ENCODE measurements at regions not wholly inside any gene's neighbourhood (a gene's known extent, or its start where the extent isn't known, plus 50 kb on each side); places are given as distances from the start of the nearest gene placed in this dataset.

DNA sequence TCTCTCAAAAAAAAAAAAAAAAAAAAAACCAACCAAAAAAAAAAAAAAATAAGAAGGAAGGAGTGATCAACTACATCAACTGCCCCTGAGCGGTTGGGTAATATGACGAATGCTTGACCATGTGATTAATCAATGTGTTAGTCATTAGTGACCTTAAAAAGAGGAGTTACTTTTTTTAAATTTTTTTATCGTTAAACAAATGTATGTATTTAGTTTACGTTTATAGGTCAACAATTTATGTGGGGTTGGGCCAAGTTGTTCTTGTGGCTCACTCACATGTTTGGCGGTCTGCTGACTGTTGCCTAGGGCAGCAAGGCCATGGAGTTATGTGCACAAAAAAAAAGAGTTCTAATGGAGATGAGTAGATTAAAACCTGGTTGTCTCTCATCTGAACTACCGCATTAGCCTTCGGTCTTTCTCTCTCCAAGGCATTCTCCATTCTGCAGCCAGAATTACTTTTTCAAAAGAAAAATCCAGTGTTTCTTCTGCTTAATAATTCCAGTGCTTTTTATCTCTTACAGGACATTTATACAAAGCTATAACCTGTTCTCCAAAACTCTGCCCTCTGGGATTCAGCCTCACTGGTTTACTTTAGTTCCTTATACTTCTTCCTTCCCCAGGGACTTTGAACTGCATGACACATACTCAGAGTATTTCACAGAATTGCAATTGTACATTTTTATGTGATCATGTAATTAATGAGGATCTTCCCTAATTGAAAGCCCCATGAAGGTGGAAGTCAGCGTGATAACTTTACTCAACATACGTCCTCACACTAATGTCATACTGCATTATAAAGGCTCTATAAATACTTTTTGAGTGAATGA lies 505.5 kb downstream of the ANKRD50 start:
- Mint-ChIP-seq H3K36me3 (ENCODE audit: insufficient read depth in 2 of 2) (no peaks in the 10 kb centered on the region), H3K27me3 (ENCODE audit: low read depth) (no peaks in the 10 kb centered on the region), H3K9me3 (peaks cover 0 to 2% of the 10 kb centered on the region in 2 donors), H3K27ac (no peak overlapping the region), H3K4me1 (ENCODE audit: low read depth) (no peaks in the 10 kb centered on the region), H3K4me3 (no peak overlapping the region)
- ATAC-seq (replicated peaks in 1 of 2) = no peak
- DNase-seq = no peak

DNA sequence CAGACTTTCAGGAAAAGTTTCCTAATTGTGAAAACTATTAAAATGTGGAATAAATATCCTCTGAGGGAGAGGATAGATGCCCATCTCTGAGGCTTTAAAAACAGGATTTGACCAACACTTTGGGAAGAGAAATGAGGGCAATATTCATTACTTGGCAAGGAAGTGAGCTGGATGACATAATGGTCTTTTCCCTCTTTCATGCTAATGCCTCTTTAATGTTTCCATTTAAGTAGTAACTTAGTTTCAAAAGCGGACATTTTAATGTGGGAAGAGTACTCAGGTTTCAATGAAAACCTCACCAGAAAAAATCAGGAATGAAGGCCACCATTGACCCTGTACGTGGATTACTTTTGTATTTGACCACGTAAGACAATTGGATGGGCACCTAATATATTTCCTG lies 503.3 kb downstream of the ANKRD50 start:
- Mint-ChIP-seq H3K4me1 (ENCODE audit: low read depth) (no peaks in the 10 kb centered on the region), H3K36me3 (ENCODE audit: insufficient read depth in 2 of 2) (no peaks in the 10 kb centered on the region), H3K27ac (no peak overlapping the region), H3K4me3 (no peak overlapping the region), H3K27me3 (ENCODE audit: low read depth) (no peaks in the 10 kb centered on the region), H3K9me3 (peaks cover 0 to 2% of the 10 kb centered on the region in 2 donors)
- DNase-seq = no peak
- no peak for ATAC-seq (replicated peaks in 1 of 2)

- Mint-ChIP-seq H3K9me3 (peaks cover 0 to 2% of the 10 kb centered on the region in 2 donors), H3K36me3 (ENCODE audit: insufficient read depth in 2 of 2) (no peaks in the 10 kb centered on the region), H3K27me3 (ENCODE audit: low read depth) (no peaks in the 10 kb centered on the region), H3K4me3 (no peak overlapping the region), H3K27ac (no peak overlapping the region), H3K4me1 (ENCODE audit: low read depth) (no peaks in the 10 kb centered on the region)
- DNase-seq (no peak), ATAC-seq (replicated peaks in 1 of 2) (no peak)
Observed at GRCh38 chr4:124209626-124210025, 502.9 kb downstream of the ANKRD50 start.

GRCh38 chr4:124210746-124211145 lies 501.8 kb downstream of the ANKRD50 start:
- H3K36me3 Mint-ChIP-seq (ENCODE audit: insufficient read depth in 2 of 2) = no peaks in the 10 kb centered on the region
- H3K27ac Mint-ChIP-seq = no peak overlapping the region
- H3K9me3 Mint-ChIP-seq = peaks cover 0 to 5% of the 10 kb centered on the region in 2 donors
- no peak for DNase-seq
- no peaks in the 10 kb centered on the region for H3K4me1 Mint-ChIP-seq (ENCODE audit: low read depth)
- H3K4me3 Mint-ChIP-seq = no peak overlapping the region
- ATAC-seq (replicated peaks in 1 of 2) = no peak
- H3K27me3 Mint-ChIP-seq (ENCODE audit: low read depth) = no peaks in the 10 kb centered on the region

- H3K27ac Mint-ChIP-seq = no peak overlapping the region
- DNase-seq (no peak), ATAC-seq (replicated peaks in 1 of 2) (no peak)
- H3K9me3 Mint-ChIP-seq = peaks cover 0 to 3% of the 10 kb centered on the region in 2 donors
- no peaks in the 10 kb centered on the region for H3K27me3 Mint-ChIP-seq (ENCODE audit: low read depth)
- H3K4me1 Mint-ChIP-seq (ENCODE audit: low read depth) = no peaks in the 10 kb centered on the region
- no peaks in the 10 kb centered on the region for H3K36me3 Mint-ChIP-seq (ENCODE audit: insufficient read depth in 2 of 2)
- no peak overlapping the region for H3K4me3 Mint-ChIP-seq
Observed at GRCh38 chr4:124212815-124213630, 499.5 kb downstream of the ANKRD50 start.

DNA sequence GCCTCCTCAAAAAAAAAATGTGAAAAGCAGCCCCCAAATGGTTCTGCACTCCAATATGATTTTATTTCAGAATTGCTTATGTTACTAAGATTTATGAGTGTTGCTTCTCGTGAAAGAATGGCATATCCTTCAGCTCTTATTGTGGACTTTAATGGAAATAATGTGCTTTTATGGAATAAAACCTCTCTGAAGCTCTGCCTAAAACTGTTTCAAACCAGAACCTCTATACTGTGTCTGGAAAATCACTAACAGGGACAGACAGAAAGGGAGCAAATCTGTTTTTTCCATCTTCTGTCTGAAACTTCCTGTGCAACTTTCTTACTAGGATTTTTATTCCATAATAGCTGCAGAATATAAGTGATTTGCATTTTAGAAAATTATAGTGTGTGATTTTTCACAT lies 493.1 kb downstream of the ANKRD50 start:
- Mint-ChIP-seq H3K4me3 (no peak overlapping the region), H3K9me3 (peaks cover 0 to 3% of the 10 kb centered on the region in 2 donors), H3K4me1 (ENCODE audit: low read depth) (no peaks in the 10 kb centered on the region), H3K36me3 (ENCODE audit: insufficient read depth in 2 of 2) (no peaks in the 10 kb centered on the region), H3K27me3 (ENCODE audit: low read depth) (no peaks in the 10 kb centered on the region), H3K27ac (no peak overlapping the region)
- DNase-seq (no peak), ATAC-seq (replicated peaks in 1 of 2) (no peak)

DNA sequence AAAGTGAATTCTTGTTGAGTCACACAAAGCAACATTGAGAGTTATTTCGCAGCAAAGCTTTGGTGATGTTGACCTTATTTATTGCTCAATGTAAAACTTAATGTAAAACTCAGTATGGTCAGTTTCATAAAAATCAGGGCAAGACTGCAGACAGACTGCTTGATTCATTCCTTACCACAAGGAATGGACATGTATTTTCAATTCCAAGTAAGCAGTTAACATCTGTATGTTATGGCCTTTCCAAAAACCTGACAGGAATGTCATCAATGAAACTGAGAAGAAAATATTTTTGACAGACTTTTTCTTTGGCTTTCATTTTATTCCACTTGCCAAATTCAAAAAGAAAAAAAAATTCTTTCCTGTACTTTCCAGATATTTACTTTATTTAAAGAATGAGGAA lies 488.3 kb downstream of the ANKRD50 start:
- Mint-ChIP-seq H3K4me1 (ENCODE audit: low read depth) (no peaks in the 10 kb centered on the region), H3K27me3 (ENCODE audit: low read depth) (no peaks in the 10 kb centered on the region)
- no peak for ATAC-seq (replicated peaks in 1 of 2)

GRCh38 chr4:124227981-124228380 lies 484.6 kb downstream of the ANKRD50 start:
- Mint-ChIP-seq H3K27me3 (ENCODE audit: low read depth) (no peaks in the 10 kb centered on the region), H3K9me3 (peaks cover 0 to 2% of the 10 kb centered on the region in 2 donors), H3K4me1 (ENCODE audit: low read depth) (no peaks in the 10 kb centered on the region), H3K36me3 (ENCODE audit: insufficient read depth in 2 of 2) (no peaks in the 10 kb centered on the region), H3K27ac (no peak overlapping the region), H3K4me3 (no peak overlapping the region)
- DNase-seq (no peak), ATAC-seq (replicated peaks in 1 of 2) (no peak)

More for the DNA sequence above, 488.3 kb downstream of the ANKRD50 start:
- Mint-ChIP-seq H3K9me3 (peaks cover 0 to under 1% of the 10 kb centered on the region in 2 donors), H3K4me3 (no peak overlapping the region), H3K36me3 (ENCODE audit: insufficient read depth in 2 of 2) (no peaks in the 10 kb centered on the region), H3K27ac (no peak overlapping the region)
- DNase-seq = no peak

GRCh38 chr4:124230268-124230667 lies 482.3 kb downstream of the ANKRD50 start:
- no peak for ATAC-seq (replicated peaks in 1 of 2)
- Mint-ChIP-seq H3K27me3 (ENCODE audit: low read depth) (no peaks in the 10 kb centered on the region), H3K4me3 (no peak overlapping the region), H3K4me1 (ENCODE audit: low read depth) (no peaks in the 10 kb centered on the region), H3K36me3 (ENCODE audit: insufficient read depth in 2 of 2) (no peaks in the 10 kb centered on the region), H3K9me3 (peaks cover 0 to 2% of the 10 kb centered on the region in 2 donors), H3K27ac (no peak overlapping the region)
- DNase-seq = no peak

DNA sequence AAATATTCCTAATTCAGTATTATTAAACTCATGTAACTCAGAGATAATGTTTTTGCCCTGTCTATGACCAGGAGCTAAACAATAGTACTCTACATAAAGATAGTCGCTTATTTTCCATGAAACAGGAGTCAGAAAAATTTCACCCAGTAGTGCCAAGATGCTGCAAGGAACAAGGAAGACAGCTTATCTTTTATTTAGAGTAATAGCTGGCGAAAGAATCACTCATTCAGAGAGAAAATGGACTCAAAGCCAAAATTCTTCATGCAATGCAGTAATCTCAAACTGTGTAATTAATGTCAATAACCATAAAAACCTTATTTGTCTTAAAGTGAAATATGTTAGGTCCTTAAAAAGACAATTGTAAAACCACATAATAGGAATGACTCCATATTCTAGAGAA lies 477.8 kb downstream of the ANKRD50 start:
- Mint-ChIP-seq H3K4me1 (ENCODE audit: low read depth) (no peaks in the 10 kb centered on the region), H3K27me3 (ENCODE audit: low read depth) (no peaks in the 10 kb centered on the region), H3K27ac (no peak overlapping the region), H3K9me3 (no peaks in the 10 kb centered on the region), H3K36me3 (ENCODE audit: insufficient read depth in 2 of 2) (no peaks in the 10 kb centered on the region), H3K4me3 (no peak overlapping the region)
- no peak for DNase-seq
- no peak for ATAC-seq (replicated peaks in 1 of 2)

DNA sequence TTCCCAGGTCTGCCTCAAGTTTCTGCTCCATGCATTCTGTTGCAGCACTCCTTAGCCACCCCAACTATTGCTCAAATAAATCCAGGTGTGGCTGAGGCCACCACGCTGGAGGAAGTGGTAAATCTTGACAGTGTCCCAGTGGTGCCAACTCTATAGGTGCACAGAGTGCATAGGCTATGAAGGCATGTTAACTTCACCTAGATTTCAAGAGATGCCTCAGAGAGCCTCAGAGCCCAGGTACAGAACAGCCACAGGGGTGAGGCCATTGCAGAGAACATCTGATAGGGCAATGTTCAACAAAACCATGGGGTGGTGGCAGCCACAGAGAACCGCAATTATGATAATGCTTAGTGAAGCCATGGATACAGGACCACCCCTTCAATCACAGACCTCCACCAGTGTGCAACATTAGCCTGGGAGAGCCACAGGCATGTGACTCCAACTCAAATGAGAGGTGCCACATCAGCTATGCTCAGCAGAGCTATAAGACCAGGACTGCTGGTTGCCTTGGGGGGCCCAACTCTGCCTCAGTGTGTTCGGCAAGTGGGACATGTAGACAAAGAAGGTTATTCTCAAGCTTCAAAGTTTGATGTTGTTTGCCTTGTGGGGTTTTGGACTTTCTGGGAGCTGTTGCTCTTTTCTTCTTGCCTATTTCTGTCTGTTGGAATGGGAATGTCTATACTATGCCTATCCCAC lies 468.7 kb downstream of the ANKRD50 start:
- Mint-ChIP-seq H3K4me1 (ENCODE audit: low read depth) (no peaks in the 10 kb centered on the region), H3K36me3 (ENCODE audit: insufficient read depth in 2 of 2) (no peaks in the 10 kb centered on the region), H3K9me3 (peaks cover 2 to 4% of the 10 kb centered on the region in 2 donors), H3K4me3 (no peak overlapping the region), H3K27me3 (ENCODE audit: low read depth) (no peaks in the 10 kb centered on the region), H3K27ac (no peak overlapping the region)
- DNase-seq = no peak
- no peak for ATAC-seq (replicated peaks in 1 of 2)

GRCh38 chr4:124253080-124253479 lies 459.5 kb downstream of the ANKRD50 start:
- peaks cover 7% of the 10 kb centered on the region for H3K27me3 Mint-ChIP-seq (ENCODE audit: low read depth)
- H3K27ac Mint-ChIP-seq = no peak overlapping the region
- H3K36me3 Mint-ChIP-seq (ENCODE audit: insufficient read depth in 2 of 2) = no peaks in the 10 kb centered on the region
- H3K4me1 Mint-ChIP-seq (ENCODE audit: low read depth) = no peaks in the 10 kb centered on the region
- ATAC-seq (replicated peaks in 1 of 2) (no peak), DNase-seq (no peak)
- no peaks in the 10 kb centered on the region for H3K9me3 Mint-ChIP-seq
- no peak overlapping the region for H3K4me3 Mint-ChIP-seq

All from activated T-cell treated with anti-CD3 and anti-CD28 coated beads, Interleukin-2, amount 50 U/mL, for 72 hours (primary cell).